ENCODE measurements at regions not wholly inside any gene's neighbourhood (a gene's known extent, or its start where the extent isn't known, plus 50 kb on each side); places are given as distances from the start of the nearest gene placed in this dataset.

GRCh38 chr3:26422415-26422814 is 200.2 kb upstream of the LRRC3B start:
- Histone ChIP-seq H2AK5ac (ENCODE audit: low read depth, low read length) (no peak overlapping the region), H3K56ac (replicated peaks; ENCODE audit: insufficient read length, low read depth, low read length) (no peak overlapping the region), H2AFZ (ENCODE audit: low read length) (no peak overlapping the region), H3K27ac (ENCODE audit: low read depth, low read length) (no peak overlapping the region), H3K4me1 (replicated peaks in 1 of 4; ENCODE audit: control insufficient read depth in 3 of 4, insufficient read depth in 4 of 4, low read length in 3 of 4) (no peaks in the 10 kb centered on the region), H3K4me2 (ENCODE audit: insufficient read depth in 1 of 2, low read depth in 2 of 2, low read length in 2 of 2) (no peak overlapping the region), H3K4me3 (ENCODE audit: extremely low read depth in 1 of 4, insufficient read depth in 2 of 4, low read depth in 3 of 4, low read length in 4 of 4) (no peak overlapping the region), H2BK12ac (ENCODE audit: low read depth, low read length) (no peak overlapping the region), H4K91ac (replicated peaks; ENCODE audit: insufficient read length, low read length) (no peak overlapping the region), H2BK20ac (ENCODE audit: low read length) (no peak overlapping the region), H4K20me1 (replicated peaks in 1 of 2; ENCODE audit: control insufficient read depth in 1 of 2, insufficient read depth in 2 of 2, low read length in 2 of 2) (no peaks in the 10 kb centered on the region), H3K4ac (replicated peaks; ENCODE audit: insufficient read length, low read depth, low read length) (no peak overlapping the region), H3K23ac (ENCODE audit: insufficient read length) (no peak overlapping the region), H3K14ac (ENCODE audit: insufficient read length) (no peak overlapping the region), H3K9me3 (ENCODE audit: insufficient read depth in 2 of 2, low read depth in 1 of 2, low read length in 1 of 2) (no peaks in the 10 kb centered on the region), H3K23me2 (ENCODE audit: low read depth, low read length) (no peaks in the 10 kb centered on the region; the same call in 1 of the 2 replicates), H3K79me1 (ENCODE audit: low read depth, low read length) (no peaks in the 10 kb centered on the region), H2BK5ac (ENCODE audit: low read depth, low read length) (no peak overlapping the region), H2BK15ac (ENCODE audit: low read length) (no peak overlapping the region), H4K5ac (ENCODE audit: insufficient read length, low read depth, low read length) (no peak overlapping the region), H3K36me3 (ENCODE audit: control insufficient read depth in 2 of 4, insufficient read depth in 4 of 4, low read length in 3 of 4) (no peaks in the 10 kb centered on the region), H4K8ac (ENCODE audit: extremely low read depth, insufficient read depth, low read length) (no peak overlapping the region), H3K79me2 (ENCODE audit: control insufficient read depth in 1 of 2, insufficient read depth in 2 of 2, low read length in 2 of 2) (no peaks in the 10 kb centered on the region), H3K9ac (replicated peaks in 1 of 4; ENCODE audit: extremely low read depth in 1 of 4, low read depth in 3 of 4, low read length in 3 of 4) (no peak overlapping the region), H2BK120ac (replicated peaks; ENCODE audit: low read depth, low read length) (no peak overlapping the region), H3K18ac (ENCODE audit: extremely low read depth, low read length) (no peak overlapping the region), H3K27me3 (replicated peaks in 1 of 4; ENCODE audit: control insufficient read depth in 3 of 4, extremely low read depth in 1 of 4, insufficient read depth in 3 of 4, low read length in 3 of 4) (no peaks in the 10 kb centered on the region)
- POLR2A ChIA-PET (ENCODE audit: partially characterized antibody), result no interaction called here
- CTCF ChIA-PET (ENCODE audit: partially characterized antibody), result no interaction called here
- WGBS, 2 experiments (ENCODE audit: extremely low coverage in 1 of 2, insufficient coverage in 1 of 2, insufficient read length in 1 of 2, insufficient replicate concordance in 2 of 2, low coverage in 1 of 2, low lambda C conversion rate in 2 of 2, missing lambda C conversion rate in 1 of 2), result 100% methylated on average over 2 of the region's 2 CpGs; no CpG with 5 or more reads in 1 of the 2 experiments
- FAIRE-seq (no peak), DNase-seq (ENCODE audit: low read depth in 1 of 2, low spot score in 2 of 2) (no peak)
- TF ChIP-seq CEBPB (IDR thresholded peaks at IDR 0.05; ENCODE audit: low read depth, low read length), result no peak
- no peak for TF ChIP-seq EP300 (IDR thresholded peaks at IDR 0.05; ENCODE audit: borderline replicate concordance in 1 of 2, low read depth in 2 of 2, low read length in 2 of 2)
- TF ChIP-seq GTF2F1 (IDR thresholded peaks at IDR 0.05; ENCODE audit: borderline replicate concordance, low read depth, low read length), result no peak
- TF ChIP-seq JUND (IDR thresholded peaks at IDR 0.05; ENCODE audit: low read length), result no peak
- TF ChIP-seq HDAC2 (IDR thresholded peaks at IDR 0.05; ENCODE audit: borderline replicate concordance in 1 of 2, low read depth in 2 of 2, low read length in 2 of 2), result no peak
- no peak for TF ChIP-seq TBP (IDR thresholded peaks at IDR 0.05; ENCODE audit: low read depth, low read length)
- TF ChIP-seq CTBP2 (IDR thresholded peaks at IDR 0.05; ENCODE audit: borderline replicate concordance, insufficient read depth, insufficient read length, low read length), result no peak
- TF ChIP-seq JUN (IDR thresholded peaks at IDR 0.05; ENCODE audit: low read depth, low read length), result no peak
- TF ChIP-seq CHD2 (IDR thresholded peaks at IDR 0.05; ENCODE audit: low read length), result no peak
- TF ChIP-seq HDAC6 (IDR thresholded peaks at IDR 0.05; ENCODE audit: low read depth, low read length), result no peak
- TF ChIP-seq SP2 (IDR thresholded peaks at IDR 0.05; ENCODE audit: low read length), result no peak
- no peak for TF ChIP-seq SRF (IDR thresholded peaks at IDR 0.05; ENCODE audit: low read depth, low read length)
- no peak for TF ChIP-seq TAF7 (optimal IDR thresholded peaks at IDR 0.05; ENCODE audit: borderline replicate concordance, low read depth, low read length)
- no peak for TF ChIP-seq KDM4A (IDR thresholded peaks at IDR 0.05; ENCODE audit: low read depth, low read length, severe bottlenecking)
- no peak for TF ChIP-seq RNF2 (IDR thresholded peaks at IDR 0.05; ENCODE audit: borderline replicate concordance, low read depth, low read length, missing control alignments, poor library complexity, severe bottlenecking)
